Parathyroid adenoma (tissue), 2 donors: ENCODE measurements at regions not wholly inside any gene's neighbourhood (a gene's known extent, or its start where the extent isn't known, plus 50 kb on each side); places are given as distances from the start of the nearest gene placed in this dataset.

Source experiments
- H2AFZ ChIP-seq: fragments of 300-600 bp; sonication (generic); one replicate; pipeline ENCODE4 v1.7.0; 2017; ENCODE audit warnings: antibody characterized with exemption, mild to moderate bottlenecking
- H3K27ac ChIP-seq: fragments of 300-600 bp; sonication (generic); one replicate; pipeline ENCODE4 v1.7.0; 2017
- H3K27me3 ChIP-seq: fragments of 300-600 bp; sonication (generic); one replicate; pipeline ENCODE4 v1.7.0; 2017; ENCODE audit warnings: low read length; ENCODE audit not compliant: control insufficient read depth, insufficient read depth
- H3K36me3 ChIP-seq: fragments of 300-600 bp; sonication (generic); one replicate; pipeline ENCODE4 v1.7.0; 2017; ENCODE audit warnings: low read length; ENCODE audit not compliant: control insufficient read depth, insufficient read depth
- H3K4me1 ChIP-seq: fragments of 300-600 bp; sonication (generic); one replicate; pipeline ENCODE4 v1.7.0; 2017; ENCODE audit warnings: control low read depth
- H3K4me2 ChIP-seq: fragments of 300-600 bp; sonication (generic); one replicate; pipeline ENCODE4 v1.7.0; 2017; ENCODE audit warnings: low read length
- H3K4me3 ChIP-seq: fragments of 300-600 bp; sonication (generic); one replicate; pipeline ENCODE4 v1.7.0; 2017; ENCODE audit warnings: low read depth, low read length
- H3K79me2 ChIP-seq: fragments of 300-600 bp; sonication (generic); one replicate; pipeline ENCODE4 v1.7.0; 2017; ENCODE audit warnings: control low read depth
- H3K9ac ChIP-seq: fragments of 300-600 bp; sonication (generic); one replicate; pipeline ENCODE4 v1.7.0; 2017; ENCODE audit warnings: mild to moderate bottlenecking
- H3K9me3 ChIP-seq: fragments of 300-600 bp; sonication (generic); one replicate; pipeline ENCODE4 v1.7.0; 2017; ENCODE audit warnings: low read length; ENCODE audit not compliant: control insufficient read depth
- TF ChIP-seq, protein P1 (sequence below): fragments of 300-600 bp; sonication (generic); IDR thresholded peaks from one replicate; pipeline ENCODE4 v1.7.0; 2017; ENCODE audit warnings: antibody characterized with exemption, mild to moderate bottlenecking
- donor health status: primary hyperparathyroidism.

DNA sequence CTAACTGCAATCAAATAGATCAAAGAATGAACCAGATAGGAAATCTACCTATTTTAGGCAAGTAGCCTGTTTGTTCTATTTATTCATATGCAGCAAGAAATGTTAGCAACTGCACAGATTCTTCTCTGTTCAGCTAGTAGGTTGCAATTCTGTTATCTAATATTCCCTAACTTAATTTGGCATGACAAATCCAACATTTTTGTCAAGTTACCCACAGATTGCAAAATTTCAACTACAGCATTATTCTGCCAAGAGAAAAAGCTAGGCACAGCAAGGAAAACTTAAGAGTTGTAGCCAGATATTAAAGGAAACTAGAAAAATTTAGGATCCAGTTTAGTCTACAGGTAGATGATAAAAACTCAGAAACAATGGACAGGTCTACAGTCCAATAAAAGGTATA lies 104.4 kb upstream of the SYNCRIP start:
- H3K4me2 ChIP-seq = no peak overlapping the region
- no peaks in the 10 kb centered on the region for H3K36me3 ChIP-seq
- TF ChIP-seq, protein P1, sequence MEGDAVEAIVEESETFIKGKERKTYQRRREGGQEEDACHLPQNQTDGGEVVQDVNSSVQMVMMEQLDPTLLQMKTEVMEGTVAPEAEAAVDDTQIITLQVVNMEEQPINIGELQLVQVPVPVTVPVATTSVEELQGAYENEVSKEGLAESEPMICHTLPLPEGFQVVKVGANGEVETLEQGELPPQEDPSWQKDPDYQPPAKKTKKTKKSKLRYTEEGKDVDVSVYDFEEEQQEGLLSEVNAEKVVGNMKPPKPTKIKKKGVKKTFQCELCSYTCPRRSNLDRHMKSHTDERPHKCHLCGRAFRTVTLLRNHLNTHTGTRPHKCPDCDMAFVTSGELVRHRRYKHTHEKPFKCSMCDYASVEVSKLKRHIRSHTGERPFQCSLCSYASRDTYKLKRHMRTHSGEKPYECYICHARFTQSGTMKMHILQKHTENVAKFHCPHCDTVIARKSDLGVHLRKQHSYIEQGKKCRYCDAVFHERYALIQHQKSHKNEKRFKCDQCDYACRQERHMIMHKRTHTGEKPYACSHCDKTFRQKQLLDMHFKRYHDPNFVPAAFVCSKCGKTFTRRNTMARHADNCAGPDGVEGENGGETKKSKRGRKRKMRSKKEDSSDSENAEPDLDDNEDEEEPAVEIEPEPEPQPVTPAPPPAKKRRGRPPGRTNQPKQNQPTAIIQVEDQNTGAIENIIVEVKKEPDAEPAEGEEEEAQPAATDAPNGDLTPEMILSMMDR = no peak
- no peaks in the 10 kb centered on the region for H3K9me3 ChIP-seq
- no peak overlapping the region for H3K27ac ChIP-seq
- H3K27me3 ChIP-seq = no peaks in the 10 kb centered on the region
- no peak overlapping the region for H2AFZ ChIP-seq
- no peak overlapping the region for H3K9ac ChIP-seq
- H3K4me3 ChIP-seq = no peak overlapping the region
- no peaks in the 10 kb centered on the region for H3K4me1 ChIP-seq
- no peaks in the 10 kb centered on the region for H3K79me2 ChIP-seq

DNA sequence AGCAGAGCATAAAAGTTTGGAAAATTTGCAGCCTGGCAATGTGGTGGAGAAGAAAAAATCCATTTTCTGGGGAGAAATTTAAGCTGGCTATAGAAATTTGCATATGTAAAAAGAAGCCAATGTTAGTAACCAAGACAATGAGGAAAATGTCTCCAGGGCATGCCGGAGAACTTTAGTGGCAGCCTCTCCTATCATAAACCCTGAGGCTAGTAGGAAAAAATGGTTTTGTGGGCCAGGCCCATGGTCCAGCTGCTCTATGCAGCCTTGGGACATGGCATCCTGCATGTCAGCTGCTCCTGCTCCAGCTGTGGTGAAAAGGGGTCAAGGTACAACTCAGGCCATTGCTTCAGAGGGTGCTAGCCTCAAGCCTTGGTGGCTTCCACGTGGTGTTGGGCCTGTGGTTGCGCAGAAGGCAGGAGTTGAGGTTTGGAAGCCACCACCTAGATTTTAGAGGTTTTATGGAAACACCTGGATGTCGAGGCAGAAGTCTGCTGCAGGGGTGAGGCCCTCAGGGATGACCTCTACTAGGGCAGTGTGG lies 101.8 kb upstream of the SYNCRIP start:
- no peak overlapping the region for H3K4me3 ChIP-seq
- H3K36me3 ChIP-seq = no peaks in the 10 kb centered on the region
- H3K27ac ChIP-seq = no peak overlapping the region
- H3K79me2 ChIP-seq = no peaks in the 10 kb centered on the region
- H3K4me2 ChIP-seq = no peak overlapping the region
- no peaks in the 10 kb centered on the region for H3K9me3 ChIP-seq
- TF ChIP-seq, protein P1 = no peak
- H3K27me3 ChIP-seq = no peaks in the 10 kb centered on the region
- no peak overlapping the region for H3K9ac ChIP-seq
- no peak overlapping the region for H2AFZ ChIP-seq
- H3K4me1 ChIP-seq = no peaks in the 10 kb centered on the region

DNA sequence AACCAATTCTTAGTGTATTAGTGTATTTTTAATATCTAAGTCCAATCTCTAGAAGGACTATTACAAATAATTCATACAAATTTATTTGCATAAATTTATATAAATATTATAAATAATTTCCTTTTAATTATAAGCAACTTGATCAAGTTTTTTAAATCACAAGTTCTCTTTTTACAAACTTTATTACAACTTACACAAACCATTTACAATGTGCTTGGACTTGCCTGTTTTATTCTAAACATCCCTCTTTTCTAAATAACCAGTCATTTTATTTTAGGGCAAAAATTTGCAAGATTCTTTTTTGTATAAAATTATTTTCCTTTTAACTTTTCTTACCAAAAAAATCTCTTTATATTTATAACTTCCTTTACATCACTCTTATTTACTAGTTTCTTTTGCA lies 83.5 kb upstream of the SYNCRIP start:
- Histone ChIP-seq H2AFZ (no peak overlapping the region), H3K27ac (no peak overlapping the region), H3K36me3 (no peaks in the 10 kb centered on the region), H3K4me2 (no peak overlapping the region), H3K79me2 (no peaks in the 10 kb centered on the region), H3K4me3 (no peak overlapping the region), H3K4me1 (no peaks in the 10 kb centered on the region), H3K9ac (no peak overlapping the region), H3K27me3 (no peaks in the 10 kb centered on the region), H3K9me3 (no peaks in the 10 kb centered on the region)
- TF ChIP-seq, protein P1 = no peak

DNA sequence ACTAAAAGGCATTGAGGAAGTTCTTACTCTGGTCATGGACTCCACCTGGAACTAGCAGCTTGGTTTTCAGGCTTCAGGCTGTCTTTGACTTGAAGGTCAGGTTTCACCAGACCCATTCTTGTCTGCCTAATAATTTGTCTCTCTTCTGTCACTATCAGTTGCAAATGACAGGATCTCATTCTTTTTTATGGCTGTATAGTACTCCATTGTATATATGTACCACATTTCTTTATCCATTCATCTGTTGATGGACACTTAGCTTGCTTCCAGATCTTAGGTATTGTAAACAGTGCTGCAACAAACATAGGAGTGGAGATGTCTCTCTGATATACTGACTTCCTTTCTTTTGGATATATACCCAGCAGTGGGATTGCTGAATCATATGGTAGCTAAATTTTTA lies 73.1 kb upstream of the SYNCRIP start:
- Histone ChIP-seq H3K27ac (no peak overlapping the region), H3K9ac (no peak overlapping the region), H3K79me2 (no peaks in the 10 kb centered on the region), H3K4me2 (no peak overlapping the region), H3K4me1 (no peaks in the 10 kb centered on the region), H2AFZ (no peak overlapping the region), H3K9me3 (no peaks in the 10 kb centered on the region), H3K27me3 (no peaks in the 10 kb centered on the region), H3K4me3 (no peak overlapping the region), H3K36me3 (no peaks in the 10 kb centered on the region)
- TF ChIP-seq, protein P1 = no peak

DNA sequence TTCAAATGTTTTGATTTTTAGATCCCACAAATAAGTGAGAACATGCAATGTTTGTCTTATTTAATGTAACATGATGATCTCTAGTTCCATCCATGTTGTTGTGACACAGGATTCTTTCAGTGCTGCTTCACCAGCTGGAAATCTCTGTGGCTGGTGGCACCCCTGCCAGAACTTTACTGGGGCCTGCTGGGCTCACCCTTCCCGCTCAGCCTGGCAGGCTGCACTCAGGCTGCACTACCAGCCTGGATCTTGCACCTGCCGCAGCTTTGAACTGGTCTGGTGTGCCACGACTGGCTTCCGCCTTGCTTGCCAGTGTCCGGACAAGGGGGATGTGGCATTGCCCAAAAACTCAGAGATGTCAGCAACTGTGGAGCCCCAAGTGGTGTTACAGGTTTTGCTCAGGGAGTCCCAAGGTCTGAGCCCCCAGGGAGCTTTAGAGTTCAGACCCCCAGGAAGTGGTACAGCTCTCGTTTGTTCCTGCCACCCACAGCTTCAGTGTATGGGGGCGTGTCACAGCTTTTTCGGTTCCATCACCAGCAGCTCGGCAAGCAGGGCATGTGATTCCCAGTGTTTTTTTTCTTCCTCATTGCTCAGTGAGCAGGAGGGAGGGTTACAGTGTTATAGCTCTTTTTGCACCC lies 72.3 kb upstream of the SYNCRIP start:
- H2AFZ ChIP-seq = no peak overlapping the region
- TF ChIP-seq, protein P1 = no peak
- H3K4me3 ChIP-seq = no peak overlapping the region

More for the DNA sequence above, 72.3 kb upstream of the SYNCRIP start:
- no peaks in the 10 kb centered on the region for H3K4me1 ChIP-seq
- H3K9ac ChIP-seq = no peak overlapping the region
- no peak overlapping the region for H3K4me2 ChIP-seq
- H3K79me2 ChIP-seq = no peaks in the 10 kb centered on the region
- no peak overlapping the region for H3K27ac ChIP-seq
- no peaks in the 10 kb centered on the region for H3K27me3 ChIP-seq
- H3K36me3 ChIP-seq = no peaks in the 10 kb centered on the region
- no peaks in the 10 kb centered on the region for H3K9me3 ChIP-seq
